H9 (cell line): ENCODE measurements at regions not wholly inside any gene's neighbourhood (a gene's known extent, or its start where the extent isn't known, plus 50 kb on each side); places are given as distances from the start of the nearest gene placed in this dataset.

ENCODE experiments used
- DNase-seq: peaks from one replicate; pipeline ENCODE4 v3.0.0-alpha.2; 2017
- H2AFZ ChIP-seq: one replicate; pipeline ENCODE4 v1.6.1; 2013; ENCODE audit warnings: mild to moderate bottlenecking, low read length, control low read depth, moderate library complexity
- H2AK5ac ChIP-seq: 2 replicates; pipeline ENCODE4 v1.6.1; 2013; ENCODE audit warnings: low read length, control low read depth, mixed read lengths; ENCODE audit not compliant: insufficient read length
- H2BK120ac ChIP-seq: one replicate; pipeline ENCODE4 v1.6.1; 2013; ENCODE audit warnings: low read depth, mild to moderate bottlenecking, low read length, control low read depth, inconsistent platforms; ENCODE audit not compliant: poor library complexity, severe bottlenecking
- H2BK12ac ChIP-seq: 2 replicates; pipeline ENCODE4 v1.6.1; 2013; ENCODE audit warnings: low read length, control low read depth, mixed read lengths, low read depth; ENCODE audit not compliant: insufficient read length
- H2BK15ac ChIP-seq: 2 replicates; pipeline ENCODE4 v1.6.1; 2013; ENCODE audit warnings: low read depth, low read length, control low read depth
- H2BK20ac ChIP-seq: one replicate; pipeline ENCODE4 v1.6.1; 2013; ENCODE audit warnings: low read depth, mild to moderate bottlenecking, low read length, control low read depth, inconsistent platforms; ENCODE audit not compliant: poor library complexity, severe bottlenecking
- H2BK5ac ChIP-seq: 2 replicates; pipeline ENCODE4 v1.6.1; 2013; ENCODE audit warnings: low read length, control low read depth, mixed read lengths; ENCODE audit not compliant: insufficient read length
- H3K14ac ChIP-seq: 2 replicates; pipeline ENCODE4 v1.6.1; 2013; ENCODE audit warnings: low read length, control low read depth; ENCODE audit not compliant: insufficient read depth
- H3K18ac ChIP-seq: 2 replicates; pipeline ENCODE4 v1.6.1; 2013; ENCODE audit warnings: low read depth, mild to moderate bottlenecking, mixed read lengths, low read length, control low read depth; ENCODE audit not compliant: insufficient read length
- H3K23ac ChIP-seq: 2 replicates; pipeline ENCODE4 v1.6.1; 2013; ENCODE audit warnings: low read length, control low read depth, mixed read lengths, low read depth; ENCODE audit not compliant: insufficient read length
- H3K23me2 ChIP-seq: 2 replicates; pipeline ENCODE4 v1.6.1; 2013; ENCODE audit warnings: low read depth, mild to moderate bottlenecking, mixed read lengths, low read length, control low read depth; ENCODE audit not compliant: insufficient read length, poor library complexity, severe bottlenecking
- H3K27ac ChIP-seq: 2 replicates; pipeline ENCODE4 v1.5.1; 2013; ENCODE audit warnings: low read length, control low read depth, mixed read lengths, low read depth; ENCODE audit not compliant: insufficient read length
- H3K27me3 ChIP-seq: 2 replicates; pipeline ENCODE4 v1.6.1; 2013; ENCODE audit warnings: low read length, control low read depth, inconsistent platforms; ENCODE audit not compliant: insufficient read depth
- H3K4ac ChIP-seq: 2 replicates; pipeline ENCODE4 v1.6.1; 2013; ENCODE audit warnings: low read depth, mild to moderate bottlenecking, control low read depth, inconsistent platforms, low read length, moderate library complexity
- H3K4me1 ChIP-seq: 2 replicates; pipeline ENCODE4 v1.6.1; 2013; ENCODE audit warnings: low read length, control low read depth, inconsistent platforms; ENCODE audit not compliant: insufficient read depth
- H3K4me2 ChIP-seq: 2 replicates; pipeline ENCODE4 v1.6.1; 2013; ENCODE audit warnings: low read length, control low read depth, mixed read lengths; ENCODE audit not compliant: insufficient read length, insufficient read depth
- H3K56ac ChIP-seq: 2 replicates; pipeline ENCODE4 v1.6.1; 2013; ENCODE audit warnings: low read depth, mild to moderate bottlenecking, mixed read lengths, low read length, control low read depth; ENCODE audit not compliant: insufficient read length
- H3K79me1 ChIP-seq: 2 replicates; pipeline ENCODE4 v1.6.1; 2013; ENCODE audit warnings: low read depth, mild to moderate bottlenecking, moderate library complexity, low read length, control low read depth, inconsistent platforms; ENCODE audit not compliant: insufficient read depth, poor library complexity, severe bottlenecking
- H3K79me2 ChIP-seq: 2 replicates; pipeline ENCODE4 v1.6.1; 2013; ENCODE audit warnings: low read length, control low read depth, inconsistent platforms; ENCODE audit not compliant: insufficient read depth
- H3K9ac ChIP-seq: 2 replicates; pipeline ENCODE4 v1.6.1; 2013; ENCODE audit warnings: low read length, control low read depth, mixed read lengths; ENCODE audit not compliant: insufficient read length; ENCODE audit errors: extremely low read depth
- H3K9me3 ChIP-seq: one replicate; pipeline ENCODE4 v1.6.1; 2013; ENCODE audit warnings: low read depth, low read length, inconsistent platforms; ENCODE audit not compliant: control insufficient read depth
- H3T11ph ChIP-seq: one replicate; pipeline ENCODE4 v1.6.1; 2013; ENCODE audit warnings: mild to moderate bottlenecking, low read length, control low read depth, inconsistent platforms
- H4K20me1 ChIP-seq: one replicate; pipeline ENCODE4 v1.6.1; 2013; ENCODE audit not compliant: control insufficient read depth, insufficient read length, insufficient read depth
- H4K5ac ChIP-seq: 2 replicates; pipeline ENCODE4 v1.6.1; 2013; ENCODE audit warnings: low read depth, mild to moderate bottlenecking, mixed read lengths, low read length, control low read depth; ENCODE audit not compliant: insufficient read length
- H4K8ac ChIP-seq: replicated peaks from 2 replicates; pipeline ENCODE4 v1.6.1; 2013; ENCODE audit warnings: low read length, control low read depth, mixed read lengths, low read depth; ENCODE audit not compliant: insufficient read length
- H4K91ac ChIP-seq: 2 replicates; pipeline ENCODE4 v1.6.1; 2013; ENCODE audit warnings: low read depth, mild to moderate bottlenecking, moderate library complexity, mixed read lengths, low read length, control low read depth; ENCODE audit not compliant: insufficient read length
- H3K27ac Mint-ChIP-seq, 3 experiments: 2 replicates in 2 of 3; 3 replicates in 1 of 3; pipeline ENCODE4 v1.8.0; 2020 to 2021; ENCODE audit warnings: mixed read lengths in 3 of 3, mild to moderate bottlenecking in 1 of 3, moderate library complexity in 1 of 3
- H3K27me3 Mint-ChIP-seq: 2 replicates; pipeline ENCODE4 v1.8.0; 2021; ENCODE audit warnings: low read depth, mild to moderate bottlenecking, moderate library complexity, mixed read lengths
- H3K36me3 Mint-ChIP-seq, 3 experiments: 2 replicates in 2 of 3; 3 replicates in 1 of 3; pipeline ENCODE4 v1.8.0; 2020 to 2021; ENCODE audit warnings: low read depth in 3 of 3, mixed read lengths in 3 of 3; ENCODE audit not compliant: insufficient read depth in 1 of 3
- H3K4me1 Mint-ChIP-seq, 2 experiments: 2 replicates each; pipeline ENCODE4 v1.8.0; 2020; ENCODE audit warnings: mixed read lengths in 2 of 2
- H3K4me3 Mint-ChIP-seq, 2 experiments: 2 replicates in 1 of 2; 3 replicates in 1 of 2; pipeline ENCODE4 v1.8.0; 2020 to 2021; ENCODE audit warnings: mild to moderate bottlenecking in 2 of 2, mixed read lengths in 2 of 2, moderate library complexity in 1 of 2
- H3K9me3 Mint-ChIP-seq, 2 experiments: 2 replicates in 1 of 2; 3 replicates in 1 of 2; pipeline ENCODE4 v1.8.0; 2020; ENCODE audit warnings: mild to moderate bottlenecking in 2 of 2, mixed read lengths in 2 of 2, moderate library complexity in 1 of 2
- WGBS: extraction: QIAGEN DNeasy Blood & Tissue Kit; methylation state at CpG from one replicate; pipeline ENCODE4 v1.1.7; 2013; ENCODE audit warnings: missing lambda C conversion rate, low lambda C conversion rate, mixed read lengths; ENCODE audit not compliant: insufficient read length; ENCODE audit errors: extremely low coverage; 5-methylcytosine and 5-hydroxymethylcytosine counted together
- TF ChIP-seq, protein P1 (sequence below): fragments of 200-600 bp; sonication (generic); conservative IDR thresholded peaks from 3 replicates; pipeline ENCODE4 v1.8.0; 2021; ENCODE audit warnings: antibody characterized with exemption, mild to moderate bottlenecking

DNA sequence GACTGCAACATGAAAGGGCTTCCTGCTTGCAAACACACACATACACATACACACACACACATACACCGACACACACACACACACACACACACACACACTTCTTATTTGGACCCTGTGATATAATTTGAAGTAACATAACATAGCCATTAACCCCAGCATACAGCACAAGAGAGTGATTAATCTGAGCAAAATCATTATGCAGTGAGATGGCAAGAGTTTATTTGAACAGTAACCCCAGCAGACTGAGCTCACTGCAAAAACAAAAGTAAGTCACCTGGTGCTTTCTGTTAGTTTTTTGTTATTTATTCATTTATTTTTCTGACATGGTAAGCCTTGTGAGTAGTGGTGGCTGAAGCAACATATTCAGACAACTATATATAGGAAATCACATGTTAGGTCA, 93.7 kb downstream of the NOL4 start:
- Histone ChIP-seq H3K56ac (no peak overlapping the region), H3K9me3 (no peaks in the 10 kb centered on the region), H3K4ac (no peak overlapping the region), H2BK20ac (no peak overlapping the region), H2BK15ac (no peak overlapping the region), H4K8ac (no peak overlapping the region), H2BK120ac (no peak overlapping the region), H4K5ac (no peak overlapping the region), H3K79me2 (no peaks in the 10 kb centered on the region), H3K14ac (no peak overlapping the region), H3K9ac (no peak overlapping the region), H3K23me2 (no peaks in the 10 kb centered on the region), H2AK5ac (no peak overlapping the region), H2AFZ (no peak overlapping the region), H3K18ac (no peak overlapping the region), H3K4me2 (no peak overlapping the region), H4K91ac (no peak overlapping the region), H2BK12ac (no peak overlapping the region), H3K4me1 (no peaks in the 10 kb centered on the region), H3K79me1 (no peaks in the 10 kb centered on the region), H4K20me1 (no peaks in the 10 kb centered on the region), H3T11ph (no peak overlapping the region), H3K23ac (no peak overlapping the region), H2BK5ac (no peak overlapping the region), H3K27ac (no peak overlapping the region), H3K27me3 (no peaks in the 10 kb centered on the region)
- no peak overlapping the region for H3K4me3 Mint-ChIP-seq
- H3K4me1 Mint-ChIP-seq, result no peaks in the 10 kb centered on the region
- H3K27ac Mint-ChIP-seq, result no peak overlapping the region
- WGBS, result no CpG with 5 or more reads among the region's 1 CpG
- H3K27me3 Mint-ChIP-seq, result no peaks in the 10 kb centered on the region
- H3K9me3 Mint-ChIP-seq, result no peaks in the 10 kb centered on the region
- no peaks in the 10 kb centered on the region for H3K36me3 Mint-ChIP-seq
- no peak for DNase-seq
- TF ChIP-seq, protein P1, sequence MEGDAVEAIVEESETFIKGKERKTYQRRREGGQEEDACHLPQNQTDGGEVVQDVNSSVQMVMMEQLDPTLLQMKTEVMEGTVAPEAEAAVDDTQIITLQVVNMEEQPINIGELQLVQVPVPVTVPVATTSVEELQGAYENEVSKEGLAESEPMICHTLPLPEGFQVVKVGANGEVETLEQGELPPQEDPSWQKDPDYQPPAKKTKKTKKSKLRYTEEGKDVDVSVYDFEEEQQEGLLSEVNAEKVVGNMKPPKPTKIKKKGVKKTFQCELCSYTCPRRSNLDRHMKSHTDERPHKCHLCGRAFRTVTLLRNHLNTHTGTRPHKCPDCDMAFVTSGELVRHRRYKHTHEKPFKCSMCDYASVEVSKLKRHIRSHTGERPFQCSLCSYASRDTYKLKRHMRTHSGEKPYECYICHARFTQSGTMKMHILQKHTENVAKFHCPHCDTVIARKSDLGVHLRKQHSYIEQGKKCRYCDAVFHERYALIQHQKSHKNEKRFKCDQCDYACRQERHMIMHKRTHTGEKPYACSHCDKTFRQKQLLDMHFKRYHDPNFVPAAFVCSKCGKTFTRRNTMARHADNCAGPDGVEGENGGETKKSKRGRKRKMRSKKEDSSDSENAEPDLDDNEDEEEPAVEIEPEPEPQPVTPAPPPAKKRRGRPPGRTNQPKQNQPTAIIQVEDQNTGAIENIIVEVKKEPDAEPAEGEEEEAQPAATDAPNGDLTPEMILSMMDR, result no peak
